Stimulated activated effector memory CD8-positive, alpha-beta T cell treated with anti-CD3 and anti-CD28 coated beads, Interleukin-12 subunit alpha, Interleukin-12 subunit beta, amount 100 ng/mL, for 72 hours (primary cell): ENCODE measurements at regions not wholly inside any gene's neighbourhood (a gene's known extent, or its start where the extent isn't known, plus 50 kb on each side); places are given as distances from the start of the nearest gene placed in this dataset.
"Not testable (repeated sequence)": the region's sequence is repeated elsewhere in the genome, so short reads cannot be mapped to it uniquely, and the experiment has no call there.

Experiments
- ATAC-seq: fragments of 150-1000 bp; cut with Tn5 transposase; 2 replicates; pipeline ENCODE4 v1.10.0; 2021
- DNase-seq, 2 donors: peaks; one replicate each; pipeline ENCODE4 v3.0.0; 2021 to 2022; ENCODE audit warnings: low spot score in 2 of 2
- H3K27ac Mint-ChIP-seq: one replicate; pipeline ENCODE4 v1.8.0; 2022; ENCODE audit warnings: mild to moderate bottlenecking, mixed read lengths
- H3K36me3 Mint-ChIP-seq: one replicate; pipeline ENCODE4 v1.8.0; 2022; ENCODE audit warnings: mild to moderate bottlenecking, mixed read lengths
- H3K4me1 Mint-ChIP-seq: one replicate; pipeline ENCODE4 v1.8.0; 2022; ENCODE audit warnings: mixed read lengths
- H3K4me3 Mint-ChIP-seq: one replicate; pipeline ENCODE4 v1.8.0; 2022; ENCODE audit warnings: mild to moderate bottlenecking, mixed read lengths
- H3K9me3 Mint-ChIP-seq: one replicate; pipeline ENCODE4 v1.8.0; 2022; ENCODE audit warnings: mixed read lengths

DNA sequence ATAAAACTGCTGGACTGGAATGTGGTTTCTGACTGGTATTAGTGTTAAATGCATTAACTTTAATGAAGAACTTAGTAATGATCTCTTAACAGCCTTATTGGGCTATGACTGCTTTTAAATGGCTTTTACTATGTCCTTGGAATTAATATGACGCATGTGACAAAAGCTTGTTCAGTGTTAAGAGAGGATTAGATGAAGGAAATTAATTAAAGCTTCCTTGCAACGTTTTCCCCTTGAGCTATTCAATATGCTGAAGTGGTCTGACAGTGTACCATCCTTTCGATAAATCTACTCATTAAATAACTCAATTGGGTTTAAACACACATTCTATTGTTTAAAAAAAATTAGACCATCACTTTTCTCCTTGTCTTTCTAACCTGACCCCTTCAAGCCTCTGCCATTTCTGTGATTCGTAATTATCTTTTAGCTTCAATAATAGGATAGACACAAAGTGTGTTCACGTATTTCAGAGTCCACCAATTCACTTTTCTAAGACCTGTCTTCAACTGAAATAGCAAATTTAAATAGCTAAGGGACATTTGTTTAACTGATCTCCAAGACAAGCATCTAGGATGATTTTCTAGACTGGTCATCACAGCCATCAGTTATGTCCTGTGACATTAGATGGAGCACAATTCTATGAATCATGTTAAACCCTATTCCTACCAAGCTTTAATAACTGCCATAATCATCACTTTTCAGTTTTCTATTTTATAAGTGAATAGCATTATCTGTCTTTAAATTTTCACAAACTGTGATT lies 1258.0 kb upstream of the CDH9 start:
- Mint-ChIP-seq H3K27ac (no peak overlapping the region), H3K9me3 (peaks cover 13% of the 10 kb centered on the region), H3K4me3 (no peak overlapping the region), H3K36me3 (no peaks in the 10 kb centered on the region), H3K4me1 (no peaks in the 10 kb centered on the region)
- no peak for ATAC-seq
- DNase-seq: no peak

DNA sequence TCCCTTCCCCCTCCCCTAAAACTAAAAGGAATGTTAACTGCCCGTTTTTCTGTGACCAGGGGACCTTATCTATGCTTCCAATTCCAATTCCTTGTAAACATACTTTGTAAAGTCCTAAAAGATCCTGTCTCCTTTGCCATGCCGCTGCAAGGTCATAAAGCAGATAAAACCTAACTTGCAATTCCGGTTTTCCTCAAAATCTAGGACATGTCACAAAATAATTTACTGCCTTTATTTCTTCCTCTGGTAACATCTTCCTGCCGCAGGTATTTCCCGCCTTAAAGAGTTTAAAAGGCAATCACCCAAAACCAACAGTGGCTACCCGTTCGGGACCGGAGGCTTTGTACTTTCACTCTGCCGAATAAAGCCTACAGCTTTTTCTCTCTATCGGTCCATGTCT lies 1248.6 kb upstream of the CDH9 start:
- DNase-seq, H3K4me1 Mint-ChIP-seq, H3K4me3 Mint-ChIP-seq, H3K9me3 Mint-ChIP-seq, ATAC-seq, H3K36me3 Mint-ChIP-seq, H3K27ac Mint-ChIP-seq: not testable (repeated sequence)

DNA sequence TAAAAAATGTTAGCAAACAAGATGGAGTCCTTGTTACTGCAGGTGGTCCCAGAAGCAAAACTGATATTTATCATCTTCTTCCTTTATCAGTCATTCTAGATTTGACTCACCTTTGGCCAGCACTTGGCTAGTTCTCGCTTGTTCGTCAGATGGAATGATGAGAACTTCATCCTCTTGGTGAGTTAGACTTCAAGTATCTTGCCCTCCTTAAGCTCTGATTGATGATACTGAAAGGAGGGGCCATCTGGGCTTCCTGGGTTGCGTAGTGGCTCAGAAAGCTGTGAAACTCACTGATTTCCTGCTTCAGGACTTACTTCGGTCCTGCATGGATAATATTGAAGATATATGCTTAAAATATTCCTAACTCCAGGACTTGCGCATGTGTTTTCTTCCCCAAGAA lies 1248.2 kb upstream of the CDH9 start:
- H3K9me3 Mint-ChIP-seq: no peaks in the 10 kb centered on the region
- no peak overlapping the region for H3K27ac Mint-ChIP-seq
- no peaks in the 10 kb centered on the region for H3K4me1 Mint-ChIP-seq
- H3K4me3 Mint-ChIP-seq: no peak overlapping the region
- H3K36me3 Mint-ChIP-seq: no peaks in the 10 kb centered on the region
- ATAC-seq: no peak
- DNase-seq: no peak

DNA sequence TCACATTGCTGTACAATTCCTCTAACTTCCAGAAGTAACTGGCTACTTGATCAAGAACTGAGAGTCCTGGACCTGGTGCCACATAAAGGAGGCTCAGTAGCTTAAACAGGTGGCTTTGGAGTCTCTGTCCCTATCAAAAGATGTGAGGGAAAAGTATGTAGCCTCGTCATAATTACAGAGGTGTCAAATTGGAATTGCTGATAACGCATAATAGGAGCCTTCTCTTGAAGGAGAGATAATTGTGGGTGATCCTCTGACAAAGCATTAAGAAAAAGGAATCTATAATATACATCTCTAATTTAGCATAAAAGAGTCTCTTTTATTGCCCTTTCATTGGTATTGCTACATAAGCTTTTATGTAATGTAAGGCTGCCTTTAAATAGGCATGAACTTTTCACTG lies 1246.4 kb upstream of the CDH9 start:
- DNase-seq (no peak), ATAC-seq (no peak)
- Mint-ChIP-seq H3K9me3 (peaks cover 4% of the 10 kb centered on the region), H3K4me1 (no peaks in the 10 kb centered on the region), H3K36me3 (no peaks in the 10 kb centered on the region), H3K27ac (no peak overlapping the region), H3K4me3 (no peak overlapping the region)

DNA sequence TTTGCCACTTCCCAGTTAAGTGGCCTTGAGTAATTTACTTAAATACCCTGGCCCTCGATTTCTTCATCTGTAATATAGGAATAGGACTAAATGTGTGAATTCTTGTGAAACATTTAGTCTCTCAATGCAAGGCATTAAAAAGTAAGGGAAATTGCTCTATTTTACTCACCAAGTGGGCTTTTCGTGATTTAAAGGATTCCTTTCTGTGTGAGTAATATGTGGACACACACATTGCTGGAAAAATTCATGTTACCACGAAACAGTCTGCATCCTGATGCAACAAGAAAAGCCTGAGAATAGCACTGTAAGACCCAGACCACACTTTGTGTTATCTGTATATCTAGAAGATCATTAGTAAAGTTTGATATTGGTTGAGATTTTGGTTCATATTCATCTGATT lies 1243.0 kb upstream of the CDH9 start:
- DNase-seq (no peak), ATAC-seq (no peak)
- Mint-ChIP-seq H3K4me1 (no peaks in the 10 kb centered on the region), H3K36me3 (no peaks in the 10 kb centered on the region), H3K27ac (no peak overlapping the region), H3K9me3 (peaks cover 8% of the 10 kb centered on the region), H3K4me3 (no peak overlapping the region)

DNA sequence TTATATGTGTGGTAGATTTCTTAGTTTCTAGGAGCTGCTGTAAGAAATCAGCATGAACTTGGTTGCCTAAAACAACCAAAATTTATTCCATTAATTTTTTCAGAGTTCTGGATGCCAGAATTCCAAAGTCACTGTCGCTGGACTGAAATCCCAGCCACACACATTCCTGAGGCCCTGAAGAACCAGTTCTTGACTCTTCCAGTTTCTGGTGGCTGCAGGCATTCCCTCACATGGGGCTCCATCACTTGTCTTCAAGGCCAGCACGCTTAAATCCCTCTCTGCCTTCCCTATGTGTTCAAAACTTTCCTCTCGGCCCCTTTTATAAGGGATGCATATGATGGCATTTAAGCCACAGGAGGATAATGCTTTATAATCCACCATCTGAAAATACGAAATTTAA lies 1237.5 kb upstream of the CDH9 start:
- Mint-ChIP-seq H3K4me3 (no peak overlapping the region), H3K9me3 (peaks cover 18% of the 10 kb centered on the region)

DNA sequence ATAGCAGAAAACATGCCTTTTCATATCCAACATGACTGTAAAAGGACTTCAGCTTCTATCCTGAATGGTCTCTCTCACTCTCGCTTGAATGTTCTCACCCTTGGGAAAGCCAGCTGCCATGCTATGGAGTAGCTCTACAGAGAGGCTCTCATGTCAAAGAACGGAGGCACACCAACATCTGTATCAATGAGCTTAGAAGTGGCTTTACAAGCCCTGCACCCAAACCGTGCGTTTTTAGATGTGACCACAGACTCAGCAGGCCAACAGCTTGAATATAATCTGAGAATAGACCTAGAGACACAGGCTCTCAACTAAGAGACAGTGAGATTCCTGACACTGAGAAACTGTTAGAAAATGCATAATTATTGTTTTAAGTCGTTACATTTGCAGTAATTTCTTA lies 1231.6 kb upstream of the CDH9 start:
- DNase-seq (no peak), ATAC-seq (no peak)
- Mint-ChIP-seq H3K36me3 (no peaks in the 10 kb centered on the region), H3K9me3 (peaks cover 16% of the 10 kb centered on the region), H3K27ac (no peak overlapping the region), H3K4me3 (no peak overlapping the region), H3K4me1 (no peaks in the 10 kb centered on the region)

More for the DNA sequence above, 1237.5 kb upstream of the CDH9 start:
- ATAC-seq: no peak
- Mint-ChIP-seq H3K36me3 (no peaks in the 10 kb centered on the region), H3K4me1 (no peaks in the 10 kb centered on the region), H3K27ac (no peak overlapping the region)
- DNase-seq: no peak

DNA sequence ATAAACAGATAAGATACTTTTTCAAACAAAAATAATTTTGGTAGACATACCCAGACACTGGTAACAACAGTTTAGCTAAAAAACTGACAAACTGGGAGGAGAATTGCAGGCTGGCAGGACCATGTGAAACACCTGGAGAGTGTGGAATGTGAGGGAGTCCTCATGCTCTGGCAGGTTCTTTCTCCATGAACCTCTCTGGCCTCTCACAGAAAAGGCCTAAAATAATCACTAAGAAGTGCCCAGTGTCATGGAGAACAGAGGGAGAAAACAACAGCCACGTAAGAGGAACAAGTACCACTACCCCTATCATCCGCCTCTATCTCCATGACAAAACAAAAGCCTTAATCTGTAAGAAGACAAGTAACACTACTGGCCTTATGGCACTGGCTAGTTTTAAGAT lies 1227.5 kb upstream of the CDH9 start:
- Mint-ChIP-seq H3K4me3 (no peak overlapping the region), H3K4me1 (no peaks in the 10 kb centered on the region), H3K27ac (no peak overlapping the region), H3K9me3 (peaks cover 9% of the 10 kb centered on the region), H3K36me3 (no peaks in the 10 kb centered on the region)
- DNase-seq (no peak), ATAC-seq (no peak)

DNA sequence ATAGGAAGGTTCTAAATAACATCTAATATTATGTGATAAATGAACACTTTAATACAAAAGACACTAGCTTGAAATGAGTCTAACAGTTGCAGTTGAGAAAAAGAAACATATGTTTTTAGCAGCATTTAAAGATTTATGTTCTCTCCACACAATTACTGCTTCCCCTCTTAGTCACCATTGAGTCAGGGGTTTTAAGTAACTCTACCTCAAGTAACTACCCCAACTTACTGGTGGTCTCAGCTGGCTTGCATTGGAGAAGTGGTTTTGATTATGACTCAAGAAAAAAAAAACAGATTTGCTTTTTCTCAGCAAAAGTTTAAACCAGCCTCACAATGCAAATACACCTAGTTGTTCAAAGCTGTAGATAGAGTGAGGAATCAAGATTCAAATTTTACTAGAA lies 1216.5 kb upstream of the CDH9 start:
- no peak overlapping the region for H3K27ac Mint-ChIP-seq
- no peaks in the 10 kb centered on the region for H3K4me1 Mint-ChIP-seq
- DNase-seq: no peak
- H3K9me3 Mint-ChIP-seq: peaks cover 22% of the 10 kb centered on the region
- H3K4me3 Mint-ChIP-seq: no peak overlapping the region
- no peak for ATAC-seq
- no peaks in the 10 kb centered on the region for H3K36me3 Mint-ChIP-seq

DNA sequence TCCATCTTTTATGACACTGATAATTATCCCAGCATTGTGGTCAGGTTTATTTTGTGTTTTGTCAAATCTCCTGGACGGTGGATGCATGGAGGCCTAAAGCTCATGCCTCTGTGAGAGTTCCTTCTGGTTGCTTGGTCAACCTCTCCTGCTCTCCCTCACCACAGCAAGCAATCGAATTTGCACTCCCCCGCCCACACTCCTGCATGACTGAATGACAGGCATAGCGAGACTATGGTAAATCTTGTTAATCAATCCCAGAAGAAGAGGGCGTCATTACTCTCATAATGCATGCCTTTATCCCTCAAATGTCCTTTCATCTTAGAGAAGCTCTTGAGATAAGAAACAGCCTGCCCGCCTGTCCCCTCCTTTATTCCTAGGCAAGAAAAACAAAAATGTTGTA lies 1215.0 kb upstream of the CDH9 start:
- peaks cover 25% of the 10 kb centered on the region for H3K9me3 Mint-ChIP-seq
- H3K36me3 Mint-ChIP-seq: no peaks in the 10 kb centered on the region
- H3K27ac Mint-ChIP-seq: no peak overlapping the region
- no peak for DNase-seq
- ATAC-seq: no peak
- no peaks in the 10 kb centered on the region for H3K4me1 Mint-ChIP-seq
- no peak overlapping the region for H3K4me3 Mint-ChIP-seq

DNA sequence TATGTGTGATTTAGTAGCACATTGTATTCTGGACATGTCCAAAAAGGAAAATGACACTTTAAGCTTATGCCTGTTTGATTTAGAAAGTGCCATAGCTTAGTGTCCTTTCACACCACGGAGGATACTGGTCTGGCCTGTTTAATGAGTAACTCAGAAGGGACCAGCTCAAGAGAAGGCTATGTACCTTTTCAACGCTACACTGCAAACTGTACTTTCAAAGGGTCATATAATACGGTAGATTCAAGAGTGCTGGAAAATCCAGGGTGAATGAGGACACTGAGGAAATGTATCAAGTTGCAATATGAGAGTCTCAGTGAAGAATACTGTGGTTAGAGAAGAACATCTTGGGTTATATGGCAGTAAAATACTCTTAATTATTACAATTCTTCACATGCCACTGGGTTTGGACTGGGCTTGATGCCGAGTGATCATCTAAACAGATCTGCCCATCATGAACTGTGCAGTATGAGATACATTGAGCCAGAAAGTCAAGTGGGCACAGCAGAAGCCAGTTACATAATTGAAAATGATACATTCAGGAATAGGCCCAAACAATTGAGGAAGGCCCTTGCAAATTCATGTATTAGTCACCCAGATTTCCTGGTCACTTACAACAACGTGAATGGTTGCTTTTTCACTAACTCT lies 1211.5 kb upstream of the CDH9 start:
- no peak for DNase-seq
- Mint-ChIP-seq H3K9me3 (peaks cover 22% of the 10 kb centered on the region), H3K27ac (no peak overlapping the region), H3K36me3 (no peaks in the 10 kb centered on the region), H3K4me1 (no peaks in the 10 kb centered on the region), H3K4me3 (no peak overlapping the region)
- ATAC-seq: no peak

DNA sequence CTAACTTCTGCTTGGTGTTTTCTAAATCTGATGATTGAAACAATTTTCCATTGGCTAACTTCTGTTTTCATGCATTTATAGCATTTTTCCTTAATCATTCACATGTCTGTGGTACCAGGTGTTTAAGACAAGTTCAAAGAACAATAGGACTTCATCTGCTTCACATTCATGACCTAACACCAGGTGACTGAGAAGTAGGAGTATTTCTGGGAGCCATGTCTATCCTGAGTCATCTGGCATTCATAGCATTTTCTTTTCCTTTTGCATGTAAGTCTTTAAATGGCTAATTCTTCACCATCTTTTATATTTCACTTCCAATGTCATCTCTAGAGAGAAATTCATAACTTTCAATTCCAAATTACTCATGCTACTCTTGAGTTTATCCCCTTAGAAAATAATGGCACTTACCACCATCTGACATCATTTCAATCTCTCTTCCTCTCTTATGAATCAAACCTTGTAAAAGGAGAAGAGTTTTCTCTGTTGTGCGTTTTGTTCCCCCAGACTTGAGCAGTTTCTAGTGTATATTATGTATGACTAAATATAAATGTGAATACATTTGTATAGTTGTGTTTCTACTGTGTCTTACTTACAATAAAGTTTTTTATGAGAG lies 1196.1 kb upstream of the CDH9 start:
- H3K9me3 Mint-ChIP-seq: peaks cover 30% of the 10 kb centered on the region
- no peak overlapping the region for H3K27ac Mint-ChIP-seq
- ATAC-seq (no peak), DNase-seq (no peak)
- no peaks in the 10 kb centered on the region for H3K36me3 Mint-ChIP-seq
- H3K4me3 Mint-ChIP-seq: no peak overlapping the region
- H3K4me1 Mint-ChIP-seq: no peaks in the 10 kb centered on the region

DNA sequence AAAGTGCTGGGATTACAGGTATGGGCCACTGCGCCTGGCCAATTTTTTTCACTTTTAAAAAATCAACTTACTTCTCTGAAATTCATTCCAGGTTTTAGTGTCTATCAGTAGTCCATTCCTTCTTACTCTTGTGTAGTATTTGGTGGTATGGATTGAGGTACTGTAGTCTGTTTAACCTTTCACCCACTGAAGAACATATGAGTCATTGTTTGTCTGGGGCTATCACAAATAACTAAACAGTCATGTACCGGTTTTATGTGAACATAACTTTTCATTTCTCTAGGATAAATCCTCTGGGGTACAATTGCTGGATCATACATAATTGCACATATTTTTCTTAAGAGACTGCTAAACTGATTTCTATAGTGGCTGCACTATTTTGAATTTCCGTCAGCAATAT lies 1188.0 kb upstream of the CDH9 start:
- Mint-ChIP-seq H3K4me1 (no peaks in the 10 kb centered on the region), H3K27ac (no peak overlapping the region), H3K9me3 (peaks cover 20% of the 10 kb centered on the region), H3K36me3 (no peaks in the 10 kb centered on the region), H3K4me3 (no peak overlapping the region)
- DNase-seq (no peak), ATAC-seq (no peak)

DNA sequence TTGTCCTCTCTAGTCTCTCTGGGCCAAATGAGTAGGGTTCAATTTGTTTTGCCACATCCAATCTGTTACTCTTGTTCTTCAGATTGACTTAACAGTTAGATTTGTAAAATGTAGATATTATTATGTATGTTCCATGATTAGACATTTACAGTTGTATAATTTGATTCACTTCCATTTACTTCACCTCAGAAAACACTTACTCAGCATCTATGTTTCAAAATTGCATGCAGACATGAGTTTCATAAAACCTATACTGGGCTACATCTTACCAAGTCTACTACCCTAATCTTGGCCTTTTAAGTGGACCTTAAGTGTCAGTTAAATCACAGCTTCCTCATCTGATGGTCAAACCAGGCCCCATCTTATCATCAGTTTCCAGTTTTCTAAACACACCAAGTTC lies 1181.2 kb upstream of the CDH9 start:
- no peaks in the 10 kb centered on the region for H3K36me3 Mint-ChIP-seq
- ATAC-seq (no peak), DNase-seq (no peak)
- H3K4me1 Mint-ChIP-seq: no peaks in the 10 kb centered on the region
- peaks cover 19% of the 10 kb centered on the region for H3K9me3 Mint-ChIP-seq
- no peak overlapping the region for H3K27ac Mint-ChIP-seq
- H3K4me3 Mint-ChIP-seq: no peak overlapping the region

DNA sequence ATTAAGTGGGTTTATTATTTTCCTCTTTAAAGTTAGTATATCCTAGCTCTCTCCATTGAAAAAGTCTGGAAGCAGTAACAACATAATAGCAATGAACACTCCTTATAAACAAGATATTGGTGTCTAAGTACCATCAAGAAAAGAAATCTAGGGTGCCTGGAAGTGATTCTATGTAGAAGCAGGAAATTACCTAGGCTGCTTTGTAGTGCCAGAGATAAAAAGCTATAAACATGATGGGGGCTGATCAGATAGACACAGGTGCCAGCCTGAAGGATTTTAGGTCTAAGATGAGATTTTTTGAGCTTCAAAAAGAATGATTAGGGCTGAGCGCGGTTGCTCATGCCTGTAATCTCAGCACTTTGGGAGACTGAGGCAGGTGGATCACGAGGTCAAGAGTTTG lies 1179.3 kb upstream of the CDH9 start:
- Mint-ChIP-seq H3K36me3 (no peaks in the 10 kb centered on the region), H3K4me1 (no peaks in the 10 kb centered on the region), H3K4me3 (no peak overlapping the region), H3K27ac (no peak overlapping the region), H3K9me3 (peaks cover 18% of the 10 kb centered on the region)
- DNase-seq (no peak), ATAC-seq (no peak)

DNA sequence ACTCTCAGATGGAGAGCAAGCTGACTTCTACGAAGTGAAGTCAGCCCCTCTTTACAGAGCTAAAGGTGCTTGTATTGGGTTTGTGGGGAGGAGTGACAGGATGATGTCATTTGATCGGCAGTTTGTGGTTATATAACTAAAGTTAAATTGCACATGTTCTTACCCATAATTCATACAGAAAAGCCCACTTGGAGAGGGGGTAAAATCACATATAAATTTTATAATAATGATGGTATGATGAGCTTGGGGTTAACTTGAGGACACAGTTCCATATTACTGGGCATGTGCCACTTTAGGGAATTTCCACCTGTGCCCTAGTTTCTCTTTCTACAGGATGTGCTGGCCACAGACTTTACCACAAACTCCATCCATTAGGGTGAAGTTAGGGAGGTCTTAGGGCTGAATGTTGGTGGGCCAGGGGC lies 1178.6 kb upstream of the CDH9 start:
- peaks cover 18% of the 10 kb centered on the region for H3K9me3 Mint-ChIP-seq
- no peak overlapping the region for H3K27ac Mint-ChIP-seq
- DNase-seq: no peak
- no peaks in the 10 kb centered on the region for H3K4me1 Mint-ChIP-seq
- no peak overlapping the region for H3K4me3 Mint-ChIP-seq
- H3K36me3 Mint-ChIP-seq: no peaks in the 10 kb centered on the region
- peak; percentile 31 for ATAC-seq
